HG03520 (cell line): ENCODE measurements at regions not wholly inside any gene's neighbourhood (a gene's known extent, or its start where the extent isn't known, plus 50 kb on each side); places are given as distances from the start of the nearest gene placed in this dataset.
A peak's percentile ranks its signal among the peaks of the same experiment; 100 is the strongest.

Experiments
- ATAC-seq: cut with Tn5 transposase; IDR thresholded peaks from one replicate; pipeline ENCODE4 v1.9.1; 2021; ENCODE audit warnings: mild to moderate bottlenecking, moderate library complexity; ENCODE audit not compliant: unreplicated experiment

DNA sequence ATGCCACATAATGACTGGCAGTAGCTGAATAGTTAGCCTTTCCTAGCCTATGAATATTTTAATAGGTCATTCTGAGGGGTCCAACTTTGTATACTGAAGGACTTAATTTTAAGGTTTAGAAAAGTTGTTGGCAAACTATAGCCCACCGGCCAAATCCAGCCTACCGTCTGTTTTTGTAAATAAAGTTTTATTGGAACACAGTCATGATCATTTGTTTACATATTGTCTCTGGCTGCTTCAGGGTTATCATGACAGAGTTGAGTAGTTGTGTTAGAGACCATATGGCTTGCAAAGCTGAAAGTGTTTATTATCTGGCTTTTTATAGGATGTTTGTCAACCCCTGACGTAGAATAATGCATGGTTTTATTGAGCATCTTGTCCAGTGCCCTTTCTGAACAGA, 73.4 kb downstream of the NTMT2 start:
- ATAC-seq: no peak

DNA sequence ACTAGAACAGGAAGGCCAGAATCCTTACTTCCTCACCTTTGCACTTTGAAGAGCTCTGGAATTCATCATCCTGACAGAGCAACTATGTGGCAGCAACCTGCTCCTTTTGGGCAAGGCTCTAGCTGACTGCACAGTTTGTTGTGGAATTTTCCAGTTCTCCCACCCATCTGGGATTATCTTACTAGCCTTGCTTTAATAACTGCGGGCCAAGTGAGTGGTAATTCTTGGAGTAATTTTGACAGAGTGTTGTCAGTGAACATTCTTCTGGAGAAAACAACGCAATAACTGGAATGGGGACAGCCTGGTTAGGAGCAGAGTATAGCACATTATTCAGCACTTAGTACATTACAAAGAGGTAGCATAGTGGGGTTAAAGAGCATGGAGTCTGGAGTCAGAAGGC, 75.3 kb downstream of the NTMT2 start:
- ATAC-seq: no peak

GRCh38 chr1:170221495-170221894, 75.7 kb downstream of the NTMT2 start:
- ATAC-seq: no peak

- ATAC-seq: no peak
These were observed 78.7 kb downstream of the NTMT2 start for GRCh38 chr1:170224469-170224868.

DNA sequence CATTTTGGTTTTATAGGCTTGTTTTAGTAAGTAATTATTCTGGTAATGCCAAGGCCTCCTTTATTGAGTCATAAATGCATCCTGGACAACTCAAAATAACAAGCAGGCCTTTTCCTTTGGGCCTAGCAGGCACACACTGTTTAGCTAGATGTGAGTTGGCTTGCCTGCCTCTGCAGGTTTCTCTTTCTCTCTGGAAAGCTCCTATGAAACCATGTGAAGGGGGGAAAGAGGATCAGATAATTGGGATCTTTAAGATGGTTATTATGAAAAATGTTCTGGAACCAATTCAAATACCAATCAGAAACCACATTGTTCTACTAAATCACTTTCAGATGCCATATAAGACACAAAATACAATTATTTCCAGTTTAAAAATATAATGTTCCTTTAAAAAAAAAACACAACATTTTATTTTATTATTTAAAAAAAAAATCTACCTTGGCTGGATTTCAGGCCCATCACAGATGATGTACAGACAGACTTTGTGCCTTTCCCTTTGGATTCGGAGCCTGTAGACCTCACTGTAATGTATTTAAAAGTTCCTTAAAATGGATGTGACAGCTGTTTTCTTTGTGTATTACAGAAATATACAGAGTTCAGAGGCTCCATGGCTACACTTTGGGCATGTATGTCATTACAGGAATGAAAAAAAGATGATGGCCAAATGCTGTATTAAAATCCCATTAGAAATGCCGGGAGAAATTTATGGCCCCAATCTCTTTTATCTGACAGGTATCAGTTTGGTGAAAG, 80.2 kb downstream of the NTMT2 start:
- no peak for ATAC-seq

DNA sequence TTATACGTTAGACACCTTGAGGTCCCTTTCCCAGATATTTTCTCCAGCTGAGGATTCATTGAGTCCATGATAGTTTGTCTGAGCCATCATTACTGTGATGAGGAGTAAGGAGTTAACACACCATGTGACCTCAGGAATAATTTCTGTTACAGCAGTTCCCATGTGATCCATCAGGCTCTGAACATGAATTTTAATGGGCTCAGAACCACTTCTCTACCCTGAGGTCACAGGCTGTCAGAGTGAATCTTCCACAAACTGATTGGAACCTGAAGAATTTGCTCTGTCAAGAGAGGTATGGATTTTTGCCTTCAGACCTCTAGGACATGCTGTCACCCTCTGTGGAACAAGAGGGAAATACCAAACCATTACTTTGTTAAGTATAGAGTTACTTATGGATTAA, 81.0 kb downstream of the NTMT2 start:
- no peak for ATAC-seq

GRCh38 chr1:170230323-170230722, 84.6 kb downstream of the NTMT2 start:
- no peak for ATAC-seq

DNA sequence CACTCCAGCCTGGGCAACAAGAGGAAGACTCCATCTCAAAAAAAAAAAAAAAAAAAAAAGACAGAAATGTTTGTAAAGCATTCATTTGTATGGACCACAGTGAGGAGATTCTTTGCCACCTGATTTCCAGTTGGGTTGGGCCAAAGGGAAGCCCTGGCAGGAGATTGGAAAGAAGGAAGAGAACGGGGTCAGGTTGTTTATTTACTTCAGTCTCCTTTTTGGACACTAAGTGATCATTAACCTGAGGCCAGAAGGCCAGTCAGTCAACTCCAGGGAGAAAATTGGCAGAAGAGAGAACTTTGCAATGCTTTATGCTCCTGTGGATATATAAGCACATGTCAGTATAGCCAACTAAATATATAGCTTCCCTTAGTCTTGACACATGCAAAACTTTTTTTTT, 85.9 kb downstream of the NTMT2 start:
- no peak for ATAC-seq

- ATAC-seq: no peak
These were observed 93.1 kb downstream of the NTMT2 start for GRCh38 chr1:170238704-170239391.

DNA sequence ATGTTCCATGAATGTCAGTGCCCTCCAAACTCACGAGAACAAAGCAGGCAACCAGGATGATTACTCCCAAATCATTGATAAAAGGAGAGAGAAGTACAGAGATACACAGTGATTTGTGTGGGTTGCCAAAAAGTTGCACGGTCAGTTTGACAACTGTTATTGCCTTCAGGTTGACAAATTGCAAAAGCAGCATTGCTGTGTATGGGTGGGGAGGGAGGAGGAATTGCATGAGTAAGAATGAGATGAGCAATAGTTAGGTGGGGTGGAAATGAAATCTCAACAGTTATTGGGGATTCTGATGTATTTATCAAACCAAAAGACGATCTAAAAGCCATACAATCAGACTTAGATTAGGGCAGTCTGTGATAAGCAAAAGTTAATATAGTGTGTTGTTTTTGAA, 93.7 kb downstream of the NTMT2 start:
- ATAC-seq: no peak

DNA sequence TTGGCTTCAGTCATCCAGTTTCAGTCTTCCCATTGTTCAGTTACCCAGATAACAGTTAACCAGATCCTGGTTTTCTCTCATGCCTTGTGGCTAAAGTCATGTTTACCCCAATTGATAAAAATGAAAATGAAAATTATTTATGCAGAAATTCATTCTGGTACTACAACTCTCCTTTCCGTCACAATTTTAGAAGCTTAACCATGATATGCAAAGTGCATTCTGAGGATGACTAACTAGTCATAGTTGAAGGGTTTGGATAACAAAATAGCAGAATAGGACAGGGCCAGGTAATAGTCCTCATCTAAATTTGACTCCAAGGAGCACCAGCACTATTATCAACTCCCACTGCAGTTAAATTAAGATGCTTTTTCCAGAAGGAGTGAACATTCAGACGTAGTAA, 94.7 kb downstream of the NTMT2 start:
- peak; percentile 98 for ATAC-seq

- no peak for ATAC-seq
These were observed 95.6 kb downstream of the NTMT2 start for GRCh38 chr1:170241266-170241851.

- ATAC-seq: no peak
These were observed 102.2 kb downstream of the NTMT2 start for GRCh38 chr1:170247751-170248521.

DNA sequence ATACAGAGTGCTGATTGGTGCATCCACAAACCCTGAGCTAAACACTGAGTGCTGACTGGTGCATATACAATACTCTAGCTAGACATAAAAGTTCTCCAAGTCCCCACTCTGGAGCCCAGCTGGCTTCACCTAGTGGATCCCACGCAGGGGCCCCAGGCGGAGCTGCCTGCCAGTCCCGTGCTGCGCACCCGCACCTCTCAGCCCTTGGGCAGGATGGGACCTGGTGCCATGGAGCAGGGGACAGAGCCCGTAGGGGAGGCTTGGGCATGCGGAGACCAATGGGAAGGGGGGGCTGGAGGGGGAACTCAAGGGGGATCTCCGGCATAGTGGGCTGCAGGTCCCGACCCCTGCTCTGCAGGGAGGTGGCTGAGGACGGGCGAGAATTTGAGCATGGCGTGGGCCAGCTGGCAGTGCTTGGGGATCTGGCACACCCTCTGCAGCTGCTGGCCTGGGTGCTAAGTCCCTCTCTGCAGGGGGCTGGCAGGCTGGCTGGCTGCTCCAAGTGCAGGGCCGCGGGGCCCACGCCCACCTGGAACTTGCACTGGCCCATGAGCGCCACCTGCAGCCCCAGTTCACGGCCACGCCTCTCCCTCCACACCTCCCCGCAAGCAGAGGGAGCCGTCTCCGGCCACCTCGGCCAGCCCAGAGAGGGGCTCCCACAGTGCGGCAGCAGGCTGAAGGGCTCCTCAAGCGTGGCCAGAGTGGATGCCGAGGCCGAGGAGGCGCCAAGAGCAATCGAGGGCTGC, 104.9 kb downstream of the NTMT2 start:
- no peak for ATAC-seq

- no peak for ATAC-seq
These were observed 107.3 kb downstream of the NTMT2 start for GRCh38 chr1:170252851-170253579.

GRCh38 chr1:170254371-170254770, 108.6 kb downstream of the NTMT2 start:
- no peak for ATAC-seq

GRCh38 chr1:170261669-170262068, 115.9 kb downstream of the NTMT2 start:
- no peak for ATAC-seq

- ATAC-seq: no peak
These were observed 116.6 kb downstream of the NTMT2 start for GRCh38 chr1:170262276-170262939.

DNA sequence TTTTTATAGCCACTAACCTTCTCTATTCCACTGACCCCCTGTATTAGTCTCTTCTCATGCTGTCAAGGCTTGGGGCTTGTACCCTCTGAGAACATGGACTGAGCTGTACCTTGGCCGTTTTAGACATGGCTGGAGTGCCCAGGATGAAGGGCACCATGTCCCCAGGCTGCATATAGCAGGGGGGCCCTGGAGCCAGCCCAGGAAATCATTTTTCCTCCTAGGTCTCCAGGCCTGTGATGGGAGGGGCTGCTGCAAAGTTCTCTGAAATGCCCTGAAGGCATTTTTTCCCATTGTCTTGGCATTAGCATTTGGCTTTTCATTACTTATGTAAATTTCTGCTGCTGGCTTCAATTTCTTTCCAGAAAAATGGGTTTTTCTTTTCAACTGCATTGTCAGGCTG, 119.5 kb downstream of the NTMT2 start:
- no peak for ATAC-seq

- ATAC-seq: no peak
These were observed 121.6 kb downstream of the NTMT2 start for GRCh38 chr1:170267317-170267716.
